B cell (primary cell): ENCODE measurements at regions not wholly inside any gene's neighbourhood (a gene's known extent, or its start where the extent isn't known, plus 50 kb on each side); places are given as distances from the start of the nearest gene placed in this dataset.
"Not testable (repeated sequence)": the region's sequence is repeated elsewhere in the genome, so short reads cannot be mapped to it uniquely, and the experiment has no call there.

Experiments
- EZH2 ChIP-seq: IDR thresholded peaks from 2 replicates; pipeline ENCODE4 v1.6.1; 2012; ENCODE audit warnings: borderline replicate concordance, low read depth, mild to moderate bottlenecking, moderate library complexity, low read length; ENCODE audit not compliant: insufficient read depth, poor library complexity, severe bottlenecking
- TF ChIP-seq, protein P1 (sequence below): fragments of 200-600 bp; IDR thresholded peaks from one replicate; pipeline ENCODE4 v1.8.0; 2022; ENCODE audit warnings: antibody characterized with exemption, mild to moderate bottlenecking

DNA sequence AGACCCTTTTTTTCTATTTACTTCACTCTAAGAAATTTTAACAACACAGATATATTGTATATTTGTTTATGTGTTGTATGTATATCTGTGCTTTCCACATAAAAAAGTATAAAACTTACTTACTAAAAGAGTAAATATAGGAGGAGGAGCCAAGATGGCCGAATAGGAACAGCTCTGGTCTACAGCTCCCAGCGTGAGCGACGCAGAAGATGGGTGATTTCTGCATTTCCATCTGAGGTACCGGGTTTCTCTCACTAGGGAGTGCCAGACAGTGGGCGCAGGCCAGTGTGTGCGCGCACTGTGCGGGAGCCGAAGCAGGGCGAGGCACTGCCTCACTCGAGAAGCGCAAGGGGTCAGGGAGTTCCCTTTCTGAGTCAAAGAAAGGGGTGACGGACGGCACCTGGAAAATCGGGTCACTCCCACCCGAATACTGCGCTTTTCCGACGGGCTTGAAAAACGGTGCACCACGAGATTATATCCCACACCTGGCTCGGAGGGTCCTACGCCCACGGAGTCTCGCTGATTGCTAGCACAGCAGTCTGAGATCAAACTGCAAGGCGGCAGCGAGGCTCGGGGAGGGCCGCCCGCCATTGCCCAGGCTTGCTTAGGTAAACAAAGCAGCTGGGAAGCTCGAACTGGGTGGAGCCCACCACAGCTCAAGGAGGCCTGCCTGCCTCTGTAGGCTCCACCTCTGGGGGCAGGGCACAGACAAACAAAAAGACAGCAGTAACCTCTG, 156.5 kb downstream of the EXOC5 start:
- TF ChIP-seq, protein P1, sequence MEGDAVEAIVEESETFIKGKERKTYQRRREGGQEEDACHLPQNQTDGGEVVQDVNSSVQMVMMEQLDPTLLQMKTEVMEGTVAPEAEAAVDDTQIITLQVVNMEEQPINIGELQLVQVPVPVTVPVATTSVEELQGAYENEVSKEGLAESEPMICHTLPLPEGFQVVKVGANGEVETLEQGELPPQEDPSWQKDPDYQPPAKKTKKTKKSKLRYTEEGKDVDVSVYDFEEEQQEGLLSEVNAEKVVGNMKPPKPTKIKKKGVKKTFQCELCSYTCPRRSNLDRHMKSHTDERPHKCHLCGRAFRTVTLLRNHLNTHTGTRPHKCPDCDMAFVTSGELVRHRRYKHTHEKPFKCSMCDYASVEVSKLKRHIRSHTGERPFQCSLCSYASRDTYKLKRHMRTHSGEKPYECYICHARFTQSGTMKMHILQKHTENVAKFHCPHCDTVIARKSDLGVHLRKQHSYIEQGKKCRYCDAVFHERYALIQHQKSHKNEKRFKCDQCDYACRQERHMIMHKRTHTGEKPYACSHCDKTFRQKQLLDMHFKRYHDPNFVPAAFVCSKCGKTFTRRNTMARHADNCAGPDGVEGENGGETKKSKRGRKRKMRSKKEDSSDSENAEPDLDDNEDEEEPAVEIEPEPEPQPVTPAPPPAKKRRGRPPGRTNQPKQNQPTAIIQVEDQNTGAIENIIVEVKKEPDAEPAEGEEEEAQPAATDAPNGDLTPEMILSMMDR = not testable (repeated sequence)
- not testable (repeated sequence) for TF ChIP-seq EZH2
